HCT116 (cell line): ENCODE measurements at regions not wholly inside any gene's neighbourhood (a gene's known extent, or its start where the extent isn't known, plus 50 kb on each side); places are given as distances from the start of the nearest gene placed in this dataset.

Experiments
- ATAC-seq: fragments of 200-7000 bp; cut with Tn5 transposase; 2 replicates; pipeline ENCODE4 v1.9.1; 2020; ENCODE audit warnings: mild to moderate bottlenecking, moderate library complexity
- BruUV-seq: library from RNA; stranded (reverse); fragments of 400-500 nt; replicated peaks from 2 replicates; lab custom pipeline; 2021; lab: Mats Ljungman, UMichigan
- CTCF ChIA-PET: fragments of 300-600 bp; sonication (Branson Sonifier 250); formaldehyde crosslinking; loops from one replicate; lab custom pipeline; 2021; ENCODE audit warnings: antibody characterized with exemption; lab: Charles Lee
- POLR2A ChIA-PET: fragments of 300-600, 350-600 bp; sonication (Branson Sonifier 250); formaldehyde crosslinking; loops from one replicate; lab custom pipeline; 2021; ENCODE audit warnings: antibody characterized with exemption; lab: Charles Lee
- RAD21 ChIA-PET, 2 experiments: fragments of 300-600 bp; sonication (Branson Sonifier 250); formaldehyde crosslinking; loops; one replicate each; lab custom pipeline; 2023; ENCODE audit warnings: low total read pairs in 2 of 2; ENCODE audit not compliant: uncharacterized antibody in 2 of 2, unreplicated experiment in 2 of 2, low non-redundant PET in 1 of 2; lab: Charles Lee
- DNase-seq: peaks from one replicate; pipeline ENCODE4 v3.0.0-alpha.2; 2010; ENCODE audit warnings: low read depth, low spot score
- H2AFZ ChIP-seq: fragments of 200-600 bp; shearing (Covaris generic), sonication (generic); 2 replicates; pipeline ENCODE4 v1.6.1; 2017; ENCODE audit warnings: low read depth, mixed run types, mixed read lengths, antibody characterized with exemption, low read length; ENCODE audit not compliant: poor library complexity, severe bottlenecking
- H3K27ac ChIP-seq: 2 replicates; pipeline ENCODE4 v1.5.1; 2012; ENCODE audit warnings: low read depth, low read length
- H3K27me3 ChIP-seq: fragments of 200-600 bp; sonication (generic); 2 replicates; pipeline ENCODE4 v1.6.1; 2016; ENCODE audit warnings: mixed run types, low read length, mixed read lengths; ENCODE audit not compliant: insufficient read depth
- H3K36me3 ChIP-seq, 2 experiments: fragments of 200-500 bp in 1 of 2; fragments of 200-600 bp in 1 of 2; sonication (Bioruptor generic) in 1 of 2; sonication (generic) in 1 of 2; 2 replicates each; pipeline versions ENCODE4 v1.5.1 to v1.6.1; 2014 to 2016; ENCODE audit warnings: low read length in 2 of 2, inconsistent platforms in 1 of 2, mixed read lengths in 1 of 2, mixed run types in 1 of 2; ENCODE audit not compliant: insufficient read depth in 2 of 2, control insufficient read depth in 1 of 2
- H3K4me1 ChIP-seq, 2 experiments: fragments of 200-600 bp in 1 of 2; sonication (generic) in 1 of 2; 2 replicates each; pipeline versions ENCODE4 v1.5.1 to v1.6.1; 2012 to 2017; ENCODE audit warnings: low read length in 2 of 2, inconsistent platforms in 1 of 2, mild to moderate bottlenecking in 1 of 2, mixed read lengths in 1 of 2, mixed run types in 1 of 2, moderate library complexity in 1 of 2; ENCODE audit not compliant: insufficient read depth in 2 of 2, control insufficient read depth in 1 of 2
- H3K4me2 ChIP-seq: fragments of 200-600 bp; sonication (generic); 2 replicates; pipeline ENCODE4 v1.6.1; 2017; ENCODE audit warnings: mixed run types, low read length, mixed read lengths
- H3K4me3 ChIP-seq, 2 experiments: fragments of 200-600 bp in 1 of 2; sonication (generic) in 1 of 2; replicated peaks in 1 of 2; 2 replicates each; pipeline ENCODE4 v1.5.1; 2011 to 2016; ENCODE audit warnings: low read length in 2 of 2, control low read depth in 1 of 2, low read depth in 1 of 2, mild to moderate bottlenecking in 1 of 2, mixed read lengths in 1 of 2, mixed run types in 1 of 2
- H3K79me2 ChIP-seq: fragments of 200-600 bp; sonication (generic); 2 replicates; pipeline ENCODE4 v1.6.1; 2017; ENCODE audit warnings: mild to moderate bottlenecking, mixed run types, low read length, moderate library complexity, mixed read lengths; ENCODE audit not compliant: insufficient read depth
- H3K9ac ChIP-seq: fragments of 200-600 bp; sonication (generic); 2 replicates; pipeline ENCODE4 v1.6.1; 2016; ENCODE audit warnings: low read length, mixed read lengths
- H3K9me2 ChIP-seq: fragments of 200-600 bp; sonication (generic), shearing (Covaris generic); 2 replicates; pipeline ENCODE4 v1.6.1; 2017; ENCODE audit warnings: mixed run types, mild to moderate bottlenecking, moderate library complexity; ENCODE audit not compliant: insufficient read depth
- H3K9me3 ChIP-seq, 2 experiments: fragments of 200-500 bp in 1 of 2; fragments of 200-600 bp in 1 of 2; sonication (Bioruptor generic) in 1 of 2; sonication (generic) in 1 of 2; 2 replicates each; pipeline ENCODE4 v1.6.1; 2014 to 2017; ENCODE audit warnings: low read length in 2 of 2, mixed read lengths in 2 of 2, inconsistent platforms in 1 of 2, low read depth in 1 of 2, mild to moderate bottlenecking in 1 of 2, mixed run types in 1 of 2, moderate library complexity in 1 of 2; ENCODE audit not compliant: control insufficient read depth in 1 of 2, insufficient read depth in 1 of 2
- H4K20me1 ChIP-seq: fragments of 200-600 bp; sonication (generic), shearing (Covaris generic); 2 replicates; pipeline ENCODE4 v1.6.1; 2017; ENCODE audit warnings: mixed run types, mild to moderate bottlenecking, moderate library complexity; ENCODE audit not compliant: insufficient read depth
- ATF3 ChIP-seq: IDR thresholded peaks from 2 replicates; pipeline ENCODE4 v1.6.1; 2012
- CEBPB ChIP-seq: IDR thresholded peaks from 2 replicates; pipeline ENCODE4 v1.6.1; 2012; ENCODE audit warnings: low read depth
- EGR1 ChIP-seq: IDR thresholded peaks from 2 replicates; pipeline ENCODE4 v1.6.1; 2012; ENCODE audit warnings: low read depth
- ELF1 ChIP-seq: IDR thresholded peaks from 2 replicates; pipeline ENCODE4 v1.6.1; 2012; ENCODE audit warnings: low read depth, borderline replicate concordance
- EZH2 ChIP-seq: fragments of 200-600 bp; sonication (generic); IDR thresholded peaks from 2 replicates; pipeline ENCODE4 v1.6.1; 2017; ENCODE audit warnings: antibody characterized with exemption, mixed run types
- EZH2phosphoT487 ChIP-seq: fragments of 200-600 bp; IDR thresholded peaks from 2 replicates; pipeline ENCODE4 v1.6.1; 2018; ENCODE audit warnings: antibody characterized with exemption, borderline replicate concordance
- FOSL1 ChIP-seq: IDR thresholded peaks from 2 replicates; pipeline ENCODE4 v1.6.1; 2012; ENCODE audit warnings: low read depth
- POLR2A ChIP-seq: IDR thresholded peaks from 2 replicates; pipeline ENCODE4 v1.7.0; 2011; ENCODE audit warnings: borderline replicate concordance; ENCODE audit not compliant: insufficient read depth, insufficient read length; ENCODE audit errors: extremely low read depth
- RAD21 ChIP-seq: IDR thresholded peaks from 2 replicates; pipeline ENCODE4 v1.6.1; 2012; ENCODE audit warnings: low read depth, mild to moderate bottlenecking
- SP1 ChIP-seq: IDR thresholded peaks from 2 replicates; pipeline ENCODE4 v1.6.1; 2012; ENCODE audit warnings: low read depth
- SRF ChIP-seq: IDR thresholded peaks from 2 replicates; pipeline ENCODE4 v1.6.1; 2012; ENCODE audit warnings: low read depth
- TCF7L2 ChIP-seq: IDR thresholded peaks from 2 replicates; pipeline ENCODE4 v1.7.0; 2011; ENCODE audit warnings: borderline replicate concordance, inconsistent platforms; ENCODE audit not compliant: insufficient read depth, insufficient read length; ENCODE audit errors: extremely low read depth
- YY1 ChIP-seq: IDR thresholded peaks from 2 replicates; pipeline ENCODE4 v1.6.1; 2011; ENCODE audit warnings: low read length, low read depth, moderate library complexity, mild to moderate bottlenecking; ENCODE audit not compliant: insufficient replicate concordance; ENCODE audit errors: extremely low read depth
- ZBTB33 ChIP-seq: IDR thresholded peaks from 2 replicates; pipeline ENCODE4 v1.6.1; 2011; ENCODE audit warnings: mild to moderate bottlenecking, low read length, moderate library complexity; ENCODE audit not compliant: insufficient replicate concordance; ENCODE audit errors: extremely low read depth
- ZFX ChIP-seq: fragments of 450-650 bp; IDR thresholded peaks from 2 replicates; pipeline ENCODE4 v1.6.1; 2017
- ZNF274 ChIP-seq: fragments of 200-500 bp; sonication (Bioruptor generic); IDR thresholded peaks from 2 replicates; pipeline ENCODE4 v1.6.1; 2014; ENCODE audit warnings: mild to moderate bottlenecking, low read depth, low read length, inconsistent platforms
- intact Hi-C: fragments of 100-400 bp; cut with micrococcal nuclease; formaldehyde crosslinking; loops from 2 replicates; pipeline ENCODE4 v1.10.0; 2022

- Histone ChIP-seq H3K4me2 (no peak overlapping the region), H3K4me3 (no peak overlapping the region), H3K9me2 (no peaks in the 10 kb centered on the region), H3K9me3 (no peaks in the 10 kb centered on the region), H3K4me1 (no peaks in the 10 kb centered on the region)
- no peak for TF ChIP-seq EGR1
- no peak for TF ChIP-seq POLR2A
- no peak for TF ChIP-seq ATF3
- no peak for TF ChIP-seq FOSL1
- TF ChIP-seq YY1: no peak
- TF ChIP-seq CEBPB: no peak
- no peak for TF ChIP-seq SRF
- TF ChIP-seq, all 23 proteins: peak for 0
- no TSS peak for BruUV-seq
- H3K9ac ChIP-seq: no peak overlapping the region
- ChIA-PET CTCF (no interaction called here), POLR2A (no interaction called here), RAD21 (no interaction called here)
- no peak overlapping the region for H2AFZ ChIP-seq
- ATAC-seq: no peak
- H3K27me3 ChIP-seq: 0 out of 2 replicates have a peak, but pooled peaks cover 5% of the 10 kb centered on the region
- H3K79me2 ChIP-seq: no peaks in the 10 kb centered on the region
- no peaks in the 10 kb centered on the region for H4K20me1 ChIP-seq
- H3K27ac ChIP-seq: no peak overlapping the region
- no peak for DNase-seq
- intact Hi-C loops: no loop called here
- H3K36me3 ChIP-seq: no peaks in the 10 kb centered on the region
Observed at GRCh38 chr2:209145941-209146681, 277.7 kb upstream of the MAP2 start.

GRCh38 chr2:209146682-209147320 lies 277.0 kb upstream of the MAP2 start:
- Histone ChIP-seq H3K27me3 (0 out of 2 replicates have a peak, but pooled peaks cover 5% of the 10 kb centered on the region), H4K20me1 (no peaks in the 10 kb centered on the region), H3K36me3 (no peaks in the 10 kb centered on the region), H2AFZ (no peak overlapping the region), H3K4me2 (no peak overlapping the region), H3K4me3 (no peak overlapping the region), H3K9me2 (no peaks in the 10 kb centered on the region), H3K79me2 (no peaks in the 10 kb centered on the region), H3K27ac (no peak overlapping the region), H3K9ac (no peak overlapping the region), H3K4me1 (no peaks in the 10 kb centered on the region), H3K9me3 (no peaks in the 10 kb centered on the region)
- intact Hi-C loops: no loop called here
- POLR2A ChIA-PET: no interaction called here
- no TSS peak for BruUV-seq
- no peak for ATAC-seq
- RAD21 ChIA-PET: no interaction called here
- CTCF ChIA-PET: no interaction called here
- no peak for DNase-seq
- no peak for TF ChIP-seq EZH2phosphoT487
- TF ChIP-seq ZFX: no peak
- TF ChIP-seq SRF: no peak
- TF ChIP-seq ELF1: no peak
- TF ChIP-seq ZBTB33: no peak
- TF ChIP-seq POLR2A: no peak
- TF ChIP-seq EZH2: no peak
- TF ChIP-seq RAD21: no peak
- TF ChIP-seq SP1: no peak
- no peak for TF ChIP-seq ZNF274
- no peak for TF ChIP-seq EGR1
- no peak for TF ChIP-seq FOSL1
- TF ChIP-seq TCF7L2: no peak
